Endometrium (tissue), 2 donors: ENCODE measurements at regions not wholly inside any gene's neighbourhood (a gene's known extent, or its start where the extent isn't known, plus 50 kb on each side); places are given as distances from the start of the nearest gene placed in this dataset.

Experiments used
- FAIRE-seq: peaks from 2 replicates; lab custom pipeline; 2012; peaks lifted over from hg19 to GRCh38; lab: Jason Lieb, UNC
- donor health status: control.
- donor health status: control.

DNA sequence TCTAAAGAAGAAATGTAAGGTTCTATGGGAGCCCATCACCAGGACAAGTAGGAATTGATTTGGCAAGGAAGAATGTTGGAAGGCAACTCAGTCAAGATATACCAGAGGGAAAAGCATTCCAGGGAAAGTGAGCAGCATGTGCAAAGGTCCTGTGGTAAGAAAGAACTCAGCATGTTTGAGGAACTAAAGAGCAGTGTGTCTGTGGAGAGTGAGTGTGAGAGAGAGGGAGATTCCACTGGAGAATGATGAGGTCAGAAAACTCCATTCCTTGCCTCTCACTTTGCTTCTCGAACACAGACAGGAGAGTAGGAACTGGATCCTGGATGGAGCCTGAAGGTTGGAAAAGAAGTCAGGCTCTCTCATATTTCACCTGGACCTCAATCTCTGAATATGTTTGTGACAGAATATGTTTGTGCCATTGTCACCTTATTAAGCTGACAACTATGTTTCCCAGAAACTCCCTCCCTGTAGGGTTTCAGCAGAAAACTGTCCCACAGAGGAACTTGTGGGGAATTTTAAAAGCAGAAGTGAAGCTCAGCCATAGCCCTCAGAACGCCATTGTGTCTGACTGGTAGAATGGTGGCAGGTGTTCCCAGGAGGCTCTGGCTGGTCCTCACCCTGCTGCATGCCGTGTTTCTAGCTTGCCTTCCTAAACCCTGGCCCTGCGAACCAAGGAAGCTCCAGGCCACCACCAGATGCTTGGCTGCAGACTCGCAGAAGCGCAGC lies 382.4 kb upstream of the XYLT1 start:
- FAIRE-seq = no peak

DNA sequence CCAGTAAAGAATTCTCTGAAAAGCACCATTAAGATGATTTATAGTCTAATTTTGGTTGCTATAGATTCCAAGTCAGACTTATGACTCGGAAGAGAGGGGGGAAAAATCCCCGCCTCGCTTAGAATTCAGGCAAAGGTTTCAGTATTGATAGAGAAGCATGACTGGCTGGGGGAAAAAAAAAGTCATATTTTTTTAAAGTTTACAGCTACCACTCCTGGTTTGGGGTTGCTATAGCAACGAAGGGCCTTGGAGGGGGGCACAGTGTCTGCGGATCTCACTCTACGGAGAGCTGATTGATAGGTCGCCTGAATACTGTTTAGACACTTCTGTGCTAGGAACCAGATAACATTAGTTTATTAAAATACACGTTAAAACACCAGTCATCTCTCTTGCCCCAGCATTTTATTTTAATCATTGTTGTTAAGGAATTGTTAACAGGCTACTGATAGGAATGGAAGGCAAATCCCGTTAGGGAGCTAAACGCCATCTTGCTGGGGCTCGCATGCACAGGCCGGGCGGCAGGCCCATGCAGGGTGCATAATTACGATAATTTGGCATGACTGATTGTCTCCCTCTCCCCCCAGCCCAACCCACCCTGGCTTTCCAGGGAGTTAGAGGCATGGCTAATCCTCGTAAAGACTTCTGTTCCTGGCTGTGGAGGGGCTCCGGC lies 380.0 kb upstream of the XYLT1 start:
- no peak for FAIRE-seq

DNA sequence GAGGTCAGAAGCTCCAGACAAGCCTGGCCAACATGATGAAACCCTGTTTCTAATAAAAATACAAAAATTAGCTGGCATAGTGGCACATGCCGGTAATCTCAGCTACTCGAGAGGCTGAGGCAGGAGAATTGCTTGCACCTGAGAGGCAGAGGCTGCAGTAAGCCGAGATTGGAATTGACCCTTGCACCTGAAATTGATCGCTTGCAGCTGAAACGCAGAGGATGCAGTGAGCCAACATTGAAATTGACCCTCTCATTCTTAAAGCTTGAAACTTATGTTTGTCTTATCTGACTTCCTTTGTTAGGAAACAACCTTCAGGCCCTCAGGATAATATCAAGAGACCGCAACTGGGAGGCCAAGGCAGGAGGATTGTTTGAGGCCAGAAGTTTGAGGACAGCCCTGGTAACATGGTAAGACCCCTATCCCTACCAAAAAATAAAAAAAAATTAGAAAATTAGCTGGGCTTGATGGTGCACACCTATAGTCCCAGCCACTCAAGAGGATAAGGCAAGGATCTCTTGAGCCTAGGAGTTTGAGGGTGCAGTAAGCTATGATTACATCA lies 376.6 kb upstream of the XYLT1 start:
- FAIRE-seq = no peak

DNA sequence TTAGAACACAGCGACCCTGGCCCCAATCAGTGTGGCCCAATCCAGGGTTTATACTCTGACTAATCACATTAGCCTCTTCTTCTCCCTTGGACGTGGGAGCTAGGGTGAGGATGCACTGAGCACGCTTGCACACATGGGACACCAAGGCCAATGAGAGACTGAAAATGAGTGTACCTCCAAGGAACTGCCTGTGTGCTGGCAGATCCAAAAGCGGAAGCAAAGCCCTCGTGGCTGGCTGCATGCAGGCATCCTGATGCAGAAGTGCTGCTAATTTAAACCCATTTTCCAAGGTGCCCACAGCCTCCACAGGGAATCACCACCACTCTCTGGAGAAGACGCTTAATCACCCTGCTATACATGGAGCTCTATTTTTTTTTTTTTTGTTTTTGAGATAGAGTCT lies 375.3 kb upstream of the XYLT1 start:
- no peak for FAIRE-seq

DNA sequence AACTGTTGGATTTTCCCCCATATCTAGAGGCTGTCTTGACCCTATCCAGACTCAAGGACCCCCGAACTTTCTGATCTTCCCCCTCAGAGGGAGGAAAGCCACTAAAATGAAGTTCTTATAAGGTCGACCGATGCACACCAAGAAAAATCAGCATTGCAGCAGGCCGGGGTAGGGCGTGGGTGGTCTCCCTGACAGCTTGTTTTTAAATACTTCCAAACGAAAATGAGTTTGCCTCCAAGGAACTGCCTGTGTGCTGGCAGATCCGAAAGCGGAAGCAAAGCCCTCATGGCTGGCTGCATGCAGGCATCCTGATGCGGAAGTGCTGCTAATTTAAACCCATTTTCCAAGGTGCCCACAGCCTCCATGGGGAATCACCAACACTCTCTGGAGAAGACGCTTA lies 374.3 kb upstream of the XYLT1 start:
- FAIRE-seq = no peak

DNA sequence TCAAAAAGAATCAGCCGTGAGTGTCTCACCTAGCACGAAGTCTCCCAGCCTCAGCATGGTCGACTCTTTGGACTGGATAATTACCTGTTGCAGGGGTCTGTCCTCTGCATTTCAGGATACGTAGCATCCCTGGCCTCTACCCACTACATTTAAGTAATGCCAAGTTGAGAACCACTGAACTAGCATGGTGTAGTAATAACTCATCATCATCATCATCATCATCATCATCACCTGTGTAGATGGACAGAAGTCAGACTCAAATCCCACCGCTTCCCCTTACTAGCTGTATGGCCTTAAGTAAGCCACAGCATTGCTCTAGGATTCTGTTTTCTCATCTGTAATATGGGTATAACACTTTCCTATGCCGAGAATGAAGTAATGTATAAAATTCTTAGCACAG lies 373.1 kb upstream of the XYLT1 start:
- no peak for FAIRE-seq

DNA sequence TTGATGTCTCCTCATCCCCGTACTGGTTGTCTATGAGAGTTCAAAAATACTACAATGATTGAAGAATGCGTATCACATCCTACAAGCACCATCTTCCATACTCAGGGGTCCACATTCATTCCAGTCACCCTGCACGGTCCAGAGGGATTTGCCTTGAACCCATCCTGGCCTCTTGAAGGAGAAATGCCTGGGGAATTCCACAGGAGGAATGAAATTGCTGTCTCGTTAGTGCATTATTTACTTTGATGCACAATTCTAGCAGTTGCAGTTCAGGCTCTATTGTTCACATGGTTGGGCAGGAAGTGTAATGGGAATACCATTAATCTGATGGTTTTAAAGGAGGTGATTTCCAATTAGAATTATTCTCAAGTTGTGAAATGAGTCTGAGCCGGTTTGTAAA lies 369.1 kb upstream of the XYLT1 start:
- FAIRE-seq = no peak

DNA sequence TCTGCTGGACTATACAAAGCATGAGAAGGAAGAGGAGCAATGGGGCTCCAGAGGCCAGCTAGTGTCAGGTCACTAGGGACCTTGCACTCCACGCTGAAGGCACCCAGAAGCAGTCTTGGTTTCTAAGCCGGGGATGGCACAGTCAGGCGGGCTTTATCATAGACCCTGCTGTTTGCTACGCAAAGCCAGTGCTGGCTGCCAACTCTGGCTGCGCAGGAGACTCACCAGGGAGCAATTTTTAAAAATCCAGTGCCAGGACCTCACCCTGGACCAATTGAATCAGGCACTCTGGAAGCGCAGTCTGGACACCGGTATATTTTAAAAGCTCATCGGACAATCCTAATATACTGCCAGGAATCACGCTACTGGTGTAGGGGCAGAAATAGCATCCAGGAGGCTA lies 368.5 kb upstream of the XYLT1 start:
- no peak for FAIRE-seq

DNA sequence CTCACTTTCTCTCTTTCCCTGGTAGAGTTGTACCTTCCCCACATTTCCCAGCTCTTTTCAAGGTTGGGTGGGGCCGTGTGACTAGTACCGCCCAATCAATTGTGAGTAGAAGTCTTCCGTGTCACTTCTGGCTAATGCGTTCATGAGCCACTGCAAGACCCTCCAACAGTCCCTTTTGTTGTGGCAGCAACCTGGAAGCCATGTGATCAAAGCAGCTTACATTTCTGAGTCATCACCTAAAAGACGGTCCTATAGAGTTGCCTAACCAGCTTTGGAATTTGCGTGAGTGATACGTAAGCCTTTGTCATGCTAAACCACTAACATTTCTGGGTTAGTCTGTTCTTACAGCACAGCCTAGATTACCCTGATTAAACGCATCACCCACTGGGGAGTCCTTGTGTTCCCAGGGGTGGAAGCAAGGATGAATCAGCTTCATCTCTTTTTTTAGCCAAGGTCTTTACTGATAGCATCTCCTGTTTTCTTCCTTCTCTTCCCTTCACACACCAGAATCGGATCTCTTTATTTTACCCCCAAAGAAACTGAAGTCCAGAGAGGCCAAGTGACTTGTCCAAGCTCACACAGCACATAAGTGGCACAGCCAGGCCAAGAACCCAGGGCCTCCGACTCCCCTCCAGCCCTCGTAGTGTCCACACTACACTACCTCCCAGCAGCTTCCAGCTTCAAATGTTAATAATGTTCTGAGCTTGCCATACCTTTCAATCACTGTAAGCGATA lies 366.3 kb upstream of the XYLT1 start:
- FAIRE-seq = no peak

DNA sequence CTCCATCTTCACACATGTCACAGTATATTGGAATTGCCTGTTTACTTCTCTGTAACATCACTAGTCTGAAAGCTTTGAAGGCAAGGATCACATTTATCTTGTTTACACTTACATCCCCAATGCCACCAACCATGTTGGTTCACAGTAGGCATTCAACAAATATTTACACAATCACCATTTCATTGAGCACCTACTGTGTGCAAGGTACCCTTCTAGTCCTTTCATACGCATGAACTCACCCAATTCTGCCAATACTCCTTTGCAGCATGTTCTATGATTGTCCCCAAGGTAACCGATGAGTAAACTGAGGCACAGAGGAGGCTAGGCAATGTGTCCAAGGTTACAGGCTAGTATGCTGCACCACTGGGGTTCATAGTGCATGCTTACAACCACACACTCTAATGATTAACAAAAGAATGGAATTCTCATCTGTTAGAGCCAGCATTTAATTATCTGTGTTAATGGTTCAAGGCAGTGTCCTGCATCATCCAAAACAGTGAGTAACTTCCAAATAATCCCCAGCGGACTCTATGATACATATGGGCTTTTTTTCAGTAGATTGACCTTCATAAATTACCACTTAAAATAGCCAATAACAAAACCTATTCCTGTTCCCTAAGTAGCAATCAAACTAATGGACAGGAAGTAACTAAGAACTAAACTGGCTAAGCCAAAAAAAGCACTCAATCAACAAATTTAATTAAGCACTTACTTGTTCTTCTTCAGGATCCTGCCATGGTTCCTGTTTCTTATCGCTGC lies 364.5 kb upstream of the XYLT1 start:
- no peak for FAIRE-seq

DNA sequence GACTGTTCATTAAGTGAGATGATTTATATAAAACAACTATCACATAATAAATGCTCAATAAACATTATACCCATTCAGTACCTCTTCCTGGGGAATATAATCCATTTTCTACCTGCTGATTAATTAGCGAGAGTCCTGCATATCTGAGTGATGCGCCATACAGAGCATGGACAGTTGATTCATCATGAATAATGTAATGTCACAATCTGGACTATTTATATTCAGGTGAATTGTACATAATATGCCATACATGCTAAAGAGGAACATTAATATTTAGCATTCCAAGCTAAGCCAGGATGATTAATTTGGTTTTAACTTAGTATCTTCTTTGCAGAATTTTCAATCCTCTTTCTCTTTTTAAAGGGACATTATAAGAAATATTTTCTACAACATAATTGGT lies 362.0 kb upstream of the XYLT1 start:
- no peak for FAIRE-seq

DNA sequence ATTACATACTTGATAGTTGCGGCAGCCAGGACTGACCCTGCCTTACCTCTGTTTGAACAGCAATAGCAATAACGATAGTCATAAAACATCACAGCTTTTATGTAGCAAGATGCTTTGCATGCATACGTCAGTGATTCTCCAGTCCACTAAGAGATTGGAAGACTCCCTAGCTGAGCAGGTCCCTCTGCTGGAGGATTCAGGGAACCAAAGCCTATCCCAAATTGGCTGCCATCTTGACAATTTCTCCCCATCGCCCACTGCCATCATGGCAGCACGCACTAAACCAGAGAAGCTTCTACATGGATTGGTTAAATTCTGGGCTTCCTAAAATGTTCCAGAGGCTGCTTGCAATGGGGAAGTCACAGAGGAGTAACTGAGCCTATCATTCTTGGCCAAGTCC lies 360.6 kb upstream of the XYLT1 start:
- no peak for FAIRE-seq

DNA sequence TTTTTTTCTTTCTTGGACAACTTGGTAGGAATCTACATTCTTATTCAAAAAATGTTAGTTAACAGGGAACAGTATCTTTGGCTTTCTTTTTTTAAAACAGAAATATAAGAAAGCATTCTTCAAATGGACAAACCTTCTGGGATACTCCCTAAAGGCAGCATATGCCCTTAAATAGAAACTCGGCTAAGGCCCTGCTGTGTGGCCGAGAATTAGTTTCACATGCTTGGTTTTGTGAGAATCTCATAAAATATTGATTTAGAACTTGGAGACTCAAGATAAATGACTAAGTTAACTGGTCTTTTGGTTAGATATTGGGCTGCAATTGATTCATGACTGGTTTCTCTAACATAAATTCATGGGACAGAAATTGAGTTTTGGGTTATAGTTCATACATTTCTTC lies 359.9 kb upstream of the XYLT1 start:
- FAIRE-seq = peak; percentile 58

DNA sequence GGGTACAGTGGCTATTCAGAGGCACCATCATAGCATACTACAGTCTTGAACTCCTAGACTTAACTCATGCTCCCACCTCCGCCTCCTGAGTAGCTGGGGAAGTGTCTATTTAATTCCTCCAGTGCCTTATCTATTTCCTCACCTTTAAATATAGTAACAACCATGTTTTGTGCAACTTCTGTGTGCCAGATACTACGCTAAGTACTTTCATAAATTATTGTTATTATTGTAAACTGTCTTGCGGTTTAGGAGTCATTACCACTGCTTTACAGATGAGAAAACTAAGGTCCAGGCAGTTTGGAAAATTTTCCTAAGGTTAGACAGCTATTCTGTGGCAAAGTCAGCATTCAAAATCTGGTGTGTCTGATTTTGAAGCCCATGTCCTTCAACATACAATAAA lies 359.1 kb upstream of the XYLT1 start:
- FAIRE-seq = no peak

DNA sequence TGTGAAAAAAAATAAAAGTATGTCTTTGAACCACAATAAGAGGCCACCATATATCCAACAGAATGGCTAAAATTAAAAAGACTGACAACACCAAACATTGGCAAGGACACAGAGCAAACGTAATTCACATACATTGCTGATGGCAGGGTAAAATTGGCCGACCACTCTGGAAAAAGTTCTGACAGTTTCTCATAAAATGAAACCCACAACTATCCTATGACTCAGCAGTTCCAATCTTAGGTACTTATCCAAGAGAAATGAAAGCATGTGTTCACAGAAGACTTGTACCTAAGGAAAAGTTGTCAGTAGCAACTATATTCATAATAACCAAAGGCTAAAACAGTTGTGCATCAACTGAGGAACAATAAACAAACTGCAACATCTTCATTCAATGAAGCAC lies 357.3 kb upstream of the XYLT1 start:
- FAIRE-seq = no peak

DNA sequence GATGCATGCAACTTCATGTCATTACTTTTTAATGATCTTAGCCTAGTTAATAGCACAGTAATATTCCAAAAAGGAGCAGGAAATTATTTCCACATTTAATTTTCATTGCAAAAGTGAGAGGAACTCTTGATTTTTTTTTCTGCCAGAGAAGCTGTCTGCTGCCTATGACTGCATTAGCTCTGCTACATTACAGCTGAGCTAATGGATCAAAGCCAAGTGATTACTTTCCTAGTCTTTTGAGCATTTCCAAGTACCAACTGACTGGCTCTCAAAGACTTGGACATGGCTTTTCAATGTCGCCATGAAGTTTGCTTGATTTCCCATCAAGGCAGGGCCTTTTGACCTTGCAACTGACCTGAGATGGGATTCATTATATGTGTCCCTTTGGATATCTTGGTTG lies 356.6 kb upstream of the XYLT1 start:
- no peak for FAIRE-seq

DNA sequence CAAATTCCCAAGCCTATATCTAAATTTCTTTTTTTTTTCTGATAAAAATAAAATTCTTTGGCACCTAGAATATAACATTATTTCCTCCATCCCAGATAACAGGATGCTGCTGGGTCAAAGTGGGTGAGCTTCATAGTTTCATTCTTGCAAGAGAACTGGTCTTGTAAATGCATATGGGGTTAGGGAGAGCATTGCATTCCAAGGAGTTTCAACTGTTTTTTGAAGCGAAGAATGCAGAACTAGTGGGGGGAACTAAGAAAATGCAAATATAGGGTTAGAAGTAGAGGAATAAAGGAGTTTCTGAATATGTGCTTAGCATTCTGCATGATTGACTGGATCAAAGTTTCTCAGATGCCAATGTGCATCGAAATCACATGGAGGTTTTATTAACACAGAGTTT lies 347.2 kb upstream of the XYLT1 start:
- FAIRE-seq = no peak

DNA sequence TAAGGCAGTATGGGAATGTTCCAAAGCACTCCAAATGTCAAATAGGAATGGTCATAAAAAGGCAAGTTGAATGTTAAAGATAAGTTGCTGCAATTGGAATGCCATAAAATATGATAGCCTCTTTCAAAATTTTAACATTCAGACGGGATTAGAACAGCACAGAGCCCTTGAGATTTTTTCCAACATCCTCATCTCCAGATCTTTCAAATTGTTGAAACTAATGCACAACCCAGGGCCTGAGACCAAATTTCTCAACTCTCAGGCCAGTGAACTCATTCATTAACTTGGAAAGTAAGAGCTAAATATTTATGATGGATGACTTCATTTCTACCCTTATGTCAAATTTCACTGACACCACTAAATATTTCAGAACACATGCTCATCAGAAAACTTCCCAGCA lies 346.5 kb upstream of the XYLT1 start:
- no peak for FAIRE-seq

DNA sequence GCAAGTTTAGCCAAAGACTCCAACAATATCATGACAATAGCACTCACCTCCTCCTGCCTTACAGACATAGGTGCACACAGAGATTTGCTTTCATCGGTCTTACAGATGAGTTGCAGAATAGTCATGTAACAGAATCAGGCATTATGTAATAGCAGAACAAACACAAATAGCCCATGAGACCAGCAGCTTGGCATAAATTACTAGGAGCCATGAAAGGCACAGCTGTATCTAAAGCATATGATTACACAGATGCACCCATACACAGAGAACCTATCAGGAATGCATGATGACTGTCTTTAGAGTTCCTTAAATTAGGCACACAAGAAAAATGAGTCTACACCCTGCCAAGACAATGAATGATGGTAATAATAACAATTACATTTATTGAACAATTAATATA lies 342.0 kb upstream of the XYLT1 start:
- FAIRE-seq = no peak

DNA sequence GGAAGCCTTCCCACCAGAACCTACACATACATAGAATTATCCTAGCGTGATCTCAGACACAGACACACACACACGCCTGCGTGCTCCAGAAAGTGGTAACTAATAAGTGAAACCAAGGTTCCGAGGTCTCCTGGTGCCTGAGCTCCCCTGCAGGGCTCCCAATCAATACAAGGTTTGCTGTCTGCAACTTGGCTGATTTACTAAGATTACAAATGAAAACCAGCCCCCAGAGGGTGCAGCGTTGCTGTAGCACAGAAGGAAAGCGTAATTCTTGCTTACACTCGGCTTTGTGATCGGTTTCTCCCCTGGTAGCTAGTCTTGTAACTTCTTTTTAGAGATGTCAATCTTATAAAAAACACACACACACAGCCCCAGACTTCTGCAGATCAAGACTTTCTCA lies 334.1 kb upstream of the XYLT1 start:
- no peak for FAIRE-seq

DNA sequence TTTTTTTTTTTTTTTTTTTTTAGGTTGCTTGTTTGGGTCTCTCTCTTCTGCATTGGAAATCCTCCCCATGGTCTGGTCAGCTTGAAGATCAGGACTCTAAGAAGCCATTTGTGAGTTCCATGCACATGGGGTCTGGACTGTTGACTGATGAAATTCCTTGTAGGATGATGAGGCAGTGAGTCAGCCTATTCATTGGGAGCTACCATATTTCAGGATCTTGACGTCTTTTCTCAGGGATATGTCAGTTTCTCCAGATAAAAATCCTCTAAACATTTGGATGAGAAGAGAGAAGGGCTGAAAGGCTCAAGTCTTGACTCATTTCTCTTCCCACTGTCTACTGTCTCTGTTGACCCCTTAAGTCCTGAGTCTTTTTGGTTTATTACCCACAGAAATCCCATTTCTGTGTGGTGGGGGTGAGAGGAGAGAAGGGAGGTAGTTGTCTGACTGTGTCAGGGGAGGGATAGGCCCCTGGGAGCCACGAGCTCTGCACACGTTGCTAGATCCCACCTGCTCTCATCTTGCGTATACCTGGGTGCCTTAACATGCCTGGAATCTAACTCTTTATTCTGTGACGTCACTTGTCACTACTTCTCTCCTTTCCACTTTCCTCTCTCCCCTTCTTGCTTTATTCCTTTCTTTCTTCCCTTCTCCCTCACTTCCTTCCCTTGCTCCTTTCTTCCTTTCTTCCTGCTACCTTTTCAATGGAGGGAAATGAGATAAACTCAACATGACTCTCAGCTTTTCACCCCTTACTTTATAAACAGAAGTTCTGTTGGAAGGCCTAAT lies 333.1 kb upstream of the XYLT1 start:
- FAIRE-seq = no peak

DNA sequence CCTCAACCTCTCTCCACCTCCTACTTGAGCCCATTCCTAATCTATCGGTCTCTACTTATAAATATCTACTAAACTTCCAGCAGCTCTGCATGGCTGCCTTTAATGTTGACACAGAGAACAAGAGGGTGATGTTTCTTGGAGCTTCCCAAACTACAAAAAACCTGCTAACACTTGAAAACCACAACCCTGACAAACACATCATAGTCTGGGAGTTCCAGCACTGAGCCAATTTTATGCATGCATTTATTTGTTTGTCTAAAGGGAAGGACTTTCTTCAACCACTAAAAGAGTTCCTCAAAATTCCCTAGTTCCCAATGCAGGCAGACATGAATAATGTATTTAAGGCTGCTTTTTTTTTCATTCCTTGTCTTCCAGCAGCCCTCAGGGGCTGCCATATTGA lies 331.8 kb upstream of the XYLT1 start:
- FAIRE-seq = no peak
